Vagina (tissue), 2 donors: ENCODE measurements at regions not wholly inside any gene's neighbourhood (a gene's known extent, or its start where the extent isn't known, plus 50 kb on each side); places are given as distances from the start of the nearest gene placed in this dataset.
"Not testable (repeated sequence)": the region's sequence is repeated elsewhere in the genome, so short reads cannot be mapped to it uniquely, and the experiment has no call there.

ENCODE experiments used
- DNase-seq, 2 donors: peaks; one replicate each; pipeline ENCODE4 v3.0.0-alpha.2; 2017; ENCODE audit errors: extremely low spot score in 2 of 2
- H3K27ac ChIP-seq: fragments of 200-600 bp; sonication (generic); one replicate; pipeline ENCODE4 v1.5.1; 2019
- H3K27me3 ChIP-seq: fragments of 200-600 bp; sonication (generic); one replicate; pipeline ENCODE4 v1.5.1; 2019
- H3K36me3 ChIP-seq, 2 donors: fragments of 200-600 bp; sonication (generic); one replicate each; pipeline ENCODE4 v1.5.1; 2017 to 2019
- H3K4me1 ChIP-seq: fragments of 200-600 bp; sonication (generic); one replicate; pipeline ENCODE4 v1.5.1; 2019
- H3K4me3 ChIP-seq, 2 donors: fragments of 200-600 bp; sonication (generic); 1 replicate in 1 of 2; 2 replicates in 1 of 2; pipeline ENCODE4 v1.5.1; 2016 to 2019
- H3K9me3 ChIP-seq: fragments of 200-600 bp; sonication (generic); one replicate; pipeline ENCODE4 v1.5.1; 2019
- CTCF ChIP-seq, 3 experiments: fragments of 450-650 bp in 2 of 3; fragments of 200-600 bp in 1 of 3; sonication (generic) in 1 of 3; IDR thresholded peaks; one replicate each; pipeline ENCODE4 v1.5.1; 2017 to 2019; ENCODE audit warnings: antibody characterized with exemption in 3 of 3, mild to moderate bottlenecking in 2 of 3, moderate library complexity in 2 of 3
- POLR2A ChIP-seq, 2 donors: fragments of 450-650 bp; IDR thresholded peaks; one replicate each; pipeline ENCODE4 v1.6.1; 2017; ENCODE audit warnings: antibody characterized with exemption in 2 of 2, mild to moderate bottlenecking in 2 of 2, moderate library complexity in 2 of 2
- POLR2AphosphoS5 ChIP-seq, 2 donors: sonication (generic); formaldehyde crosslinking; IDR thresholded peaks; one replicate each; pipeline ENCODE4 v1.9.0; 2017; ENCODE audit warnings: antibody characterized with exemption in 2 of 2, mild to moderate bottlenecking in 2 of 2, low read depth in 1 of 2; ENCODE audit not compliant: insufficient read depth in 1 of 2
- intact Hi-C: fragments of 100-400 bp; cut with DNase I; formaldehyde crosslinking; loops from one replicate; pipeline ENCODE4 v1.15.1; 2023

DNA sequence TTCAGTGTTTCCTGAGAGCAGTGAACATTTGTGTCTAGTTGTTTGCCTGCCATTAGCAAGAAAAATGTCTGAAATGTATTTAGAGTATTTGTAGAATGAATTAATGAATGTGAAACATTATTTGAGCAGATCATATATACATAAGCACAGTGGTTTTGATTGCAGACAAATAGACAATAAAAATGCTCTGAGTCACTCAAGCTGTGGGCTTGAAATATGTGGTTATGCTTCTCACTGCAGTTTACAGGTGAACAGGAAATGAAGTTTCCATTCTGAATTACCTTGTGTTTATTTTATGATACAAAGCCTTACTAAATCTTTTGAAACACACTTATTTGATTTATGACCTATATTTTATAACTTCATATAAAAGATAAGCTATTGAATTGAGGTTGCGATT, 827.7 kb downstream of the TMTC2 start:
- no peaks in the 10 kb centered on the region for H3K9me3 ChIP-seq
- no peak for TF ChIP-seq POLR2A (IDR thresholded peaks at IDR 0.05)
- no peak for TF ChIP-seq CTCF (IDR thresholded peaks at IDR 0.05)
- TF ChIP-seq POLR2AphosphoS5 (IDR thresholded peaks at IDR 0.05; ENCODE audit: insufficient read depth in 1 of 2, low read depth in 1 of 2) = no peak
- DNase-seq = no peak
- no peaks in the 10 kb centered on the region for H3K27me3 ChIP-seq
- H3K36me3 ChIP-seq = no peaks in the 10 kb centered on the region
- H3K4me3 ChIP-seq = no peak overlapping the region
- H3K4me1 ChIP-seq = no peaks in the 10 kb centered on the region
- intact Hi-C loops = no loop called here
- no peak overlapping the region for H3K27ac ChIP-seq

GRCh38 chr12:83506841-83507240, 820.1 kb downstream of the TMTC2 start:
- intact Hi-C loops = loop anchor here (5.0 kb wide), 1 partner anchor 1885 kb away; no protein-coding TSS in a partner anchor
- no peak for DNase-seq
- Histone ChIP-seq H3K27ac (no peak overlapping the region), H3K27me3 (no peaks in the 10 kb centered on the region), H3K4me3 (no peak overlapping the region), H3K9me3 (no peaks in the 10 kb centered on the region), H3K4me1 (no peaks in the 10 kb centered on the region), H3K36me3 (no peaks in the 10 kb centered on the region)
- TF ChIP-seq POLR2AphosphoS5 (IDR thresholded peaks at IDR 0.05; ENCODE audit: insufficient read depth in 1 of 2, low read depth in 1 of 2) = no peak
- TF ChIP-seq POLR2A (IDR thresholded peaks at IDR 0.05) = no peak
- no peak for TF ChIP-seq CTCF (IDR thresholded peaks at IDR 0.05)

DNA sequence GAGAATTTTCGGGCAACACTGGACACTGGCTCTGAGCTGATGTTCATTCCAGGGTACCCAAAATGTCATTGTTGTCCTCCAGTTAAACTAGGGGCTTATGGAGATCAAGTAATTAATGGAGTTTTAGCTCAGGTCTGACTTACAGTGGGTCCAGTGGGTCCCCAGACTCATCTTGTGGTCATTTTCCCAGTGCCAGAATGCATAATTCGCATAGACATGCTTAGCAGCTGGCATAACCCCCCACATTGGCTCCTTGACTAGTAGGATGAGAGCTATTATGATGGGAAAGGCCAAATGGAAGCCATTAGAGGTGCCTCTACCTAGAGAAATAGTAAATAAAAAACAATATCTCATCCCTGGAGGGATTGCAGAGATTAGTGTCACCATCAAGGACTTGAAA, 818.9 kb downstream of the TMTC2 start:
- DNase-seq = no peak
- no peaks in the 10 kb centered on the region for H3K9me3 ChIP-seq
- H3K4me3 ChIP-seq = no peak overlapping the region
- H3K36me3 ChIP-seq = no peaks in the 10 kb centered on the region
- no peaks in the 10 kb centered on the region for H3K4me1 ChIP-seq
- no peaks in the 10 kb centered on the region for H3K27me3 ChIP-seq
- TF ChIP-seq POLR2AphosphoS5 (IDR thresholded peaks at IDR 0.05; ENCODE audit: insufficient read depth in 1 of 2, low read depth in 1 of 2) (no peak), CTCF (IDR thresholded peaks at IDR 0.05) (no peak), POLR2A (IDR thresholded peaks at IDR 0.05) (no peak)
- intact Hi-C loops = loop anchor here (5.0 kb wide), 1 partner anchor 1887 kb away; no protein-coding TSS in a partner anchor
- H3K27ac ChIP-seq = no peak overlapping the region

GRCh38 chr12:83499894-83500293, 813.2 kb downstream of the TMTC2 start:
- DNase-seq, intact Hi-C loops, H3K27ac ChIP-seq, H3K4me1 ChIP-seq, H3K4me3 ChIP-seq, H3K9me3 ChIP-seq, H3K36me3 ChIP-seq, H3K27me3 ChIP-seq: not testable (repeated sequence)

- intact Hi-C loops = no loop called here
- no peaks in the 10 kb centered on the region for H3K27me3 ChIP-seq
- no peaks in the 10 kb centered on the region for H3K4me1 ChIP-seq
- DNase-seq = no peak
- H3K27ac ChIP-seq = no peak overlapping the region
- no peaks in the 10 kb centered on the region for H3K36me3 ChIP-seq
- no peaks in the 10 kb centered on the region for H3K9me3 ChIP-seq
- no peak for TF ChIP-seq CTCF (IDR thresholded peaks at IDR 0.05)
- TF ChIP-seq POLR2AphosphoS5 (IDR thresholded peaks at IDR 0.05; ENCODE audit: insufficient read depth in 1 of 2, low read depth in 1 of 2) = no peak
- TF ChIP-seq POLR2A (IDR thresholded peaks at IDR 0.05) = no peak
- no peak overlapping the region for H3K4me3 ChIP-seq
Observed at GRCh38 chr12:83477696-83478095, 791.0 kb downstream of the TMTC2 start.
